SK-N-SH treated with all-trans-retinoic acid at 6 μM for 48 hours (cell line): ENCODE measurements at regions not wholly inside any gene's neighbourhood (a gene's known extent, or its start where the extent isn't known, plus 50 kb on each side); places are given as distances from the start of the nearest gene placed in this dataset.

Source experiments
- ATAC-seq: fragments of 200-7000 bp; cut with Tn5 transposase; 3 replicates; pipeline ENCODE4 v1.9.1; 2020; ENCODE audit warnings: mild to moderate bottlenecking, moderate library complexity
- ARNTL ChIP-seq: fragments of 450-650 bp; formaldehyde crosslinking; IDR thresholded peaks from 2 replicates; pipeline ENCODE4 v1.5.0; 2020; ENCODE audit warnings: low read depth, mild to moderate bottlenecking, moderate library complexity, borderline replicate concordance
- CSDC2 ChIP-seq: fragments of 250-450 bp; sonication (Bioruptor Pico); IDR thresholded peaks from 2 replicates; pipeline ENCODE4 v1.5.0; 2020; ENCODE audit warnings: mild to moderate bottlenecking, moderate library complexity
- CSRNP3 ChIP-seq: fragments of 250-450 bp; sonication (Bioruptor Pico); IDR thresholded peaks from 2 replicates; pipeline ENCODE4 v1.5.1; 2021; ENCODE audit warnings: mild to moderate bottlenecking, moderate library complexity
- ESRRG ChIP-seq: fragments of 250-450 bp; sonication (Bioruptor Pico); IDR thresholded peaks from 2 replicates; pipeline ENCODE4 v1.6.1; 2021; ENCODE audit warnings: mild to moderate bottlenecking
- GLIS3 ChIP-seq: fragments of 250-450 bp; sonication (Bioruptor Pico); IDR thresholded peaks from 2 replicates; pipeline ENCODE4 v1.5.0; 2020; ENCODE audit warnings: mild to moderate bottlenecking, moderate library complexity
- ISL1 ChIP-seq: fragments of 250-450 bp; sonication (Bioruptor Pico); IDR thresholded peaks from 2 replicates; pipeline ENCODE4 v2.1.2; 2022; ENCODE audit warnings: mild to moderate bottlenecking, moderate library complexity
- OSR1 ChIP-seq: fragments of 250-450 bp; sonication (Bioruptor Pico); IDR thresholded peaks from 2 replicates; pipeline ENCODE4 v1.8.0; 2022; ENCODE audit warnings: moderate library complexity, mild to moderate bottlenecking, inconsistent platforms
- PATZ1 ChIP-seq: fragments of 250-450 bp; sonication (Bioruptor Pico); IDR thresholded peaks from 2 replicates; pipeline ENCODE4 v1.8.0; 2020; ENCODE audit warnings: mild to moderate bottlenecking, moderate library complexity, borderline replicate concordance
- POU6F1 ChIP-seq: fragments of 250-450 bp; sonication (Bioruptor Pico); IDR thresholded peaks from 2 replicates; pipeline ENCODE4 v1.8.0; 2021; ENCODE audit warnings: low read depth, mild to moderate bottlenecking, moderate library complexity, borderline replicate concordance
- PPARA ChIP-seq: fragments of 250-450 bp; sonication (Bioruptor Pico); IDR thresholded peaks from 2 replicates; pipeline ENCODE4 v1.5.0; 2020; ENCODE audit warnings: mild to moderate bottlenecking, borderline replicate concordance
- RARB ChIP-seq: fragments of 250-450 bp; sonication (Bioruptor Pico); IDR thresholded peaks from 2 replicates; pipeline ENCODE4 v1.8.0; 2021; ENCODE audit warnings: mild to moderate bottlenecking, moderate library complexity
- SNAI2 ChIP-seq: fragments of 250-450 bp; sonication (Bioruptor Pico); IDR thresholded peaks from 2 replicates; pipeline ENCODE4 v1.5.0; 2020; ENCODE audit warnings: mild to moderate bottlenecking, moderate library complexity
- TCF4 ChIP-seq: fragments of 250-450 bp; sonication (Bioruptor Pico); IDR thresholded peaks from 2 replicates; pipeline ENCODE4 v1.8.0; 2021; ENCODE audit warnings: mild to moderate bottlenecking, moderate library complexity, borderline replicate concordance
- TOX ChIP-seq: fragments of 250-450 bp; sonication (Bioruptor Pico); IDR thresholded peaks from 2 replicates; pipeline ENCODE4 v1.8.0; 2021; ENCODE audit warnings: mild to moderate bottlenecking, moderate library complexity, borderline replicate concordance
- ZC3H10 ChIP-seq: fragments of 250-450 bp; sonication (Bioruptor Pico); IDR thresholded peaks from 2 replicates; pipeline ENCODE4 v1.5.1; 2021; ENCODE audit warnings: mild to moderate bottlenecking, moderate library complexity
- ZFP3 ChIP-seq: fragments of 250-450 bp; sonication (Bioruptor Pico); IDR thresholded peaks from 2 replicates; pipeline ENCODE4 v1.5.0; 2020; ENCODE audit warnings: mild to moderate bottlenecking, moderate library complexity
- ZFP30 ChIP-seq: fragments of 450-650 bp; formaldehyde crosslinking; IDR thresholded peaks from 2 replicates; pipeline ENCODE4 v1.5.0; 2022; ENCODE audit warnings: mild to moderate bottlenecking, moderate library complexity
- ZNF565 ChIP-seq: fragments of 450-650 bp; formaldehyde crosslinking; conservative IDR thresholded peaks from 2 replicates; pipeline ENCODE4 v1.5.0; 2020; ENCODE audit warnings: low read depth, mild to moderate bottlenecking, moderate library complexity
- ZNF70 ChIP-seq: fragments of 450-650 bp; formaldehyde crosslinking; IDR thresholded peaks from 2 replicates; pipeline ENCODE4 v1.5.0; 2020; ENCODE audit warnings: mild to moderate bottlenecking, moderate library complexity
- ZNF8 ChIP-seq: fragments of 450-650 bp; formaldehyde crosslinking; IDR thresholded peaks from 2 replicates; pipeline ENCODE4 v1.5.0; 2020; ENCODE audit warnings: mild to moderate bottlenecking, moderate library complexity
- TF ChIP-seq, protein P1 (sequence below): fragments of 250-450 bp; sonication (Bioruptor Pico); IDR thresholded peaks from 2 replicates; pipeline ENCODE4 v1.5.0; 2020; ENCODE audit warnings: mild to moderate bottlenecking, moderate library complexity
- TF ChIP-seq, protein P2 (sequence below): fragments of 250-450 bp; sonication (Bioruptor Pico); IDR thresholded peaks from 2 replicates; pipeline ENCODE4 v1.5.1; 2020; ENCODE audit warnings: low read depth, mild to moderate bottlenecking, moderate library complexity

- no peak for ATAC-seq
- TF ChIP-seq ZNF8 (CRISPR knock-in tag) (no peak), ZFP30 (CRISPR knock-in tag) (no peak), ESRRG (CRISPR knock-in tag) (no peak), RARB (CRISPR knock-in tag) (no peak), PPARA (CRISPR knock-in tag) (no peak), ZNF70 (CRISPR knock-in tag) (no peak), POU6F1 (CRISPR knock-in tag) (no peak), ZC3H10 (CRISPR knock-in tag) (no peak), ISL1 (CRISPR knock-in tag) (no peak), OSR1 (CRISPR knock-in tag) (no peak), ZFP3 (CRISPR knock-in tag) (no peak), TOX (no peak), PATZ1 (CRISPR knock-in tag) (no peak), ZNF565 (CRISPR knock-in tag) (no peak), CSDC2 (no peak), CSRNP3 (no peak)
- TF ChIP-seq, protein P1, sequence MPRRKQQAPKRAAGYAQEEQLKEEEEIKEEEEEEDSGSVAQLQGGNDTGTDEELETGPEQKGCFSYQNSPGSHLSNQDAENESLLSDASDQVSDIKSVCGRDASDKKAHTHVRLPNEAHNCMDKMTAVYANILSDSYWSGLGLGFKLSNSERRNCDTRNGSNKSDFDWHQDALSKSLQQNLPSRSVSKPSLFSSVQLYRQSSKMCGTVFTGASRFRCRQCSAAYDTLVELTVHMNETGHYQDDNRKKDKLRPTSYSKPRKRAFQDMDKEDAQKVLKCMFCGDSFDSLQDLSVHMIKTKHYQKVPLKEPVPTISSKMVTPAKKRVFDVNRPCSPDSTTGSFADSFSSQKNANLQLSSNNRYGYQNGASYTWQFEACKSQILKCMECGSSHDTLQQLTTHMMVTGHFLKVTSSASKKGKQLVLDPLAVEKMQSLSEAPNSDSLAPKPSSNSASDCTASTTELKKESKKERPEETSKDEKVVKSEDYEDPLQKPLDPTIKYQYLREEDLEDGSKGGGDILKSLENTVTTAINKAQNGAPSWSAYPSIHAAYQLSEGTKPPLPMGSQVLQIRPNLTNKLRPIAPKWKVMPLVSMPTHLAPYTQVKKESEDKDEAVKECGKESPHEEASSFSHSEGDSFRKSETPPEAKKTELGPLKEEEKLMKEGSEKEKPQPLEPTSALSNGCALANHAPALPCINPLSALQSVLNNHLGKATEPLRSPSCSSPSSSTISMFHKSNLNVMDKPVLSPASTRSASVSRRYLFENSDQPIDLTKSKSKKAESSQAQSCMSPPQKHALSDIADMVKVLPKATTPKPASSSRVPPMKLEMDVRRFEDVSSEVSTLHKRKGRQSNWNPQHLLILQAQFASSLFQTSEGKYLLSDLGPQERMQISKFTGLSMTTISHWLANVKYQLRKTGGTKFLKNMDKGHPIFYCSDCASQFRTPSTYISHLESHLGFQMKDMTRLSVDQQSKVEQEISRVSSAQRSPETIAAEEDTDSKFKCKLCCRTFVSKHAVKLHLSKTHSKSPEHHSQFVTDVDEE: no peak
- TF ChIP-seq, protein P2, sequence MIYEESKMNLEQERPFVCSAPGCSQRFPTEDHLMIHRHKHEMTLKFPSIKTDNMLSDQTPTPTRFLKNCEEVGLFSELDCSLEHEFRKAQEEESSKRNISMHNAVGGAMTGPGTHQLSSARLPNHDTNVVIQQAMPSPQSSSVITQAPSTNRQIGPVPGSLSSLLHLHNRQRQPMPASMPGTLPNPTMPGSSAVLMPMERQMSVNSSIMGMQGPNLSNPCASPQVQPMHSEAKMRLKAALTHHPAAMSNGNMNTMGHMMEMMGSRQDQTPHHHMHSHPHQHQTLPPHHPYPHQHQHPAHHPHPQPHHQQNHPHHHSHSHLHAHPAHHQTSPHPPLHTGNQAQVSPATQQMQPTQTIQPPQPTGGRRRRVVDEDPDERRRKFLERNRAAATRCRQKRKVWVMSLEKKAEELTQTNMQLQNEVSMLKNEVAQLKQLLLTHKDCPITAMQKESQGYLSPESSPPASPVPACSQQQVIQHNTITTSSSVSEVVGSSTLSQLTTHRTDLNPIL: no peak
- TF ChIP-seq, all 23 proteins: peak for 0
Measured at GRCh38 chr1:55789466-55789865, 574.3 kb upstream of the USP24 start.

DNA sequence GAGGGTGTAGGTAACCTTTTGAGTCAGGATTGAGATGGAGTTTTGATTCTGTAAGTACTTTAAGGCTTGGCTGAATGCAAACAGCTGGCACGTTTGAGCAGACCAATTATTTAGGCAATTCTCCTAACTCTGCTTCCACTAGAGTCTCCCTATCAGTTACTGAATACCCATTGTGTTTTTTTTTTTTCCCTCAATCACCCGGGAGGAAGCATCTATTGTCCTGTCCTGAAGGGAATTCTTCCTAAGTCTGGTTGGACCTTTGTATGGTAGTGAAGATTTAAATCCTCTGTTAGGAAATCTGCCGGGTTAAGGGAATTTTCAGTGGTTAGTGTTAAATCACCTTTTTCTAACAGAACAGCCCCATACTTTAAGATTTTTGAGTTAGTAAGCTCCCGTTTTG, 571.2 kb upstream of the USP24 start:
- no peak for ATAC-seq
- TF ChIP-seq ZFP30 (CRISPR knock-in tag) (no peak), CSRNP3 (no peak), PPARA (CRISPR knock-in tag) (no peak), PATZ1 (CRISPR knock-in tag) (no peak), SNAI2 (CRISPR knock-in tag) (no peak), ARNTL (CRISPR knock-in tag) (no peak), ZNF8 (CRISPR knock-in tag) (no peak), TCF4 (CRISPR knock-in tag) (no peak), TOX (no peak), OSR1 (CRISPR knock-in tag) (no peak), GLIS3 (CRISPR knock-in tag) (no peak), ESRRG (CRISPR knock-in tag) (no peak), ZNF565 (CRISPR knock-in tag) (no peak), ZC3H10 (CRISPR knock-in tag) (no peak), ZNF70 (CRISPR knock-in tag) (no peak), CSDC2 (no peak)
- TF ChIP-seq, protein P2: no peak
- TF ChIP-seq, protein P1: no peak
